Astrocyte (in vitro differentiated cells and primary cell): ENCODE measurements at regions not wholly inside any gene's neighbourhood (a gene's known extent, or its start where the extent isn't known, plus 50 kb on each side); places are given as distances from the start of the nearest gene placed in this dataset.

Source experiments
- CTCF ChIP-seq: IDR thresholded peaks from 2 replicates; pipeline ENCODE4 v1.5.1; 2011; ENCODE audit warnings: low read depth, mild to moderate bottlenecking, inconsistent platforms, low read length, moderate library complexity; ENCODE audit not compliant: insufficient read depth
- EZH2 ChIP-seq: IDR thresholded peaks from 2 replicates; pipeline ENCODE4 v1.6.1; 2012; ENCODE audit warnings: mild to moderate bottlenecking, low read length, inconsistent platforms; ENCODE audit not compliant: insufficient read depth

GRCh38 chr14:21860172-21860571 is 186.6 kb upstream of the OR4E1 start:
- TF ChIP-seq CTCF: no peak
- no peak for TF ChIP-seq EZH2
